GM21526 (cell line): ENCODE measurements at regions not wholly inside any gene's neighbourhood (a gene's known extent, or its start where the extent isn't known, plus 50 kb on each side); places are given as distances from the start of the nearest gene placed in this dataset.
"Not testable (repeated sequence)": the region's sequence is repeated elsewhere in the genome, so short reads cannot be mapped to it uniquely, and the experiment has no call there.

Experiments
- ATAC-seq: cut with Tn5 transposase; IDR thresholded peaks from one replicate; pipeline ENCODE4 v1.9.1; 2021; ENCODE audit warnings: moderate library complexity; ENCODE audit not compliant: unreplicated experiment, low FRiP score

DNA sequence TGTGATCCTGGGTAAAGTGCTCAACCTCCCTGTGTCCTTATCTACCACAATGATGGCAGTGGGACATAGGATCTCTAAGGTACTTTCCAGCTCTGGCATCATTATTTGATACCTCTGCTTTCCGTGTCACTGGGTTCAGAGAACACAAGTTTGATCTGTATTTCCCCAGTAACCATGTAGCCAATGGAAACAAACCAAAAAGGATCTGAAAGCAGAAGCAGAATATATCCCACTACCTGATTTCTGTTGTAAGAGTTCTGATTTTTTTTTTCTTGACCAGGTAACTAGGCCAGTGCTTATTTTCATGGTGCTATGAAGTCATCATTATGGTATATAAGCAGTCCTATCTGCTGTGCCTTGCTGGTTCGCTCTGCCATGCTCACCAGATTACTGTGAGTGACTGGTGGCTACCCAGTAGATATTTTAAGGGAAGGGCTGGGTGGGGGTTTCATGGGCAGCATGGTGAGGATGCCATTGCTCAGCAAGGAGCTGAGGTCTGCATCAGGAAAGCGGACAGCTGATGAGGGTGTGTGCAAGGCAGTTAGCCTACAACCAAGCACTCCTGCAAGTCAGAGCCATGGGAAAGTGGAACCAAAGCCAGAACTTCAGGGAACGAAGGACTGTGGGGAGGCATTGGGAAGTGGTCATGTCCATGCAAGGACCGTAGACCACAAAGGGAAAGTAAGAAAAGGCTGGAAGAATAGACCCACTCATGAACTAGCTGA lies 104.9 kb upstream of the EDEM3 start:
- ATAC-seq, result peak; percentile 40

- ATAC-seq, result no peak
Observed at GRCh38 chr1:184858288-184858687, 103.6 kb upstream of the EDEM3 start.

DNA sequence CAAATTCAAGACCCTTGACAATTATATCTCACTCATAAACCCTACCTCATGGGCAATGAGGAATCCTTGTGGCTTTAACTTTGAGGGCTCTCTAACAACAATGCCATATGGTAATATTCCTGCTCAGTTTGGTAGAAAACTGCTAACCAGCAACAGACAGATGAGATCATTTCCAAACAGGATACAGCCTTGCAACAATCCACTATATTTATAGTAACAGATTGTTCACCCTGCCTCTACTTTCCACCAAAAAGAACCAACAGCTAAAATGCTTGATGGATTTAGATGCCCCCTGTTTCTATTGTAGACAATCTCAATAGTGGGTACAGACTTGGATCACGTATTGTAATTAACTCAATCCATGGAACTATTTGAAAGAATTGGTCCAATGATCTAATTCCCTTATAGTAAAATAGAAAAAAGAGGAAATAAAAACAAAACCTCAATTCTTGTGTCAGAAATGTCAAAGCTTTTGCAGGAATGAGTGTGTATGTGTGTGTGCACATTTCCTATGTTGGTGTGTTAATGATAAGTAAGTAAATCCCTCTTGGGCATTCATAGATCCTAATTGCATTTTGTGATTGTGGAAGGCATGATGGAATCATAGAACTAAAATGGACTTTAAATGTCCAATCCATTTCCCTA lies 100.0 kb upstream of the EDEM3 start:
- no peak for ATAC-seq

- ATAC-seq, result no peak
Observed at GRCh38 chr1:184854036-184854435, 99.4 kb upstream of the EDEM3 start.

- no peak for ATAC-seq
Observed at GRCh38 chr1:184851822-184852746, 97.4 kb upstream of the EDEM3 start.

DNA sequence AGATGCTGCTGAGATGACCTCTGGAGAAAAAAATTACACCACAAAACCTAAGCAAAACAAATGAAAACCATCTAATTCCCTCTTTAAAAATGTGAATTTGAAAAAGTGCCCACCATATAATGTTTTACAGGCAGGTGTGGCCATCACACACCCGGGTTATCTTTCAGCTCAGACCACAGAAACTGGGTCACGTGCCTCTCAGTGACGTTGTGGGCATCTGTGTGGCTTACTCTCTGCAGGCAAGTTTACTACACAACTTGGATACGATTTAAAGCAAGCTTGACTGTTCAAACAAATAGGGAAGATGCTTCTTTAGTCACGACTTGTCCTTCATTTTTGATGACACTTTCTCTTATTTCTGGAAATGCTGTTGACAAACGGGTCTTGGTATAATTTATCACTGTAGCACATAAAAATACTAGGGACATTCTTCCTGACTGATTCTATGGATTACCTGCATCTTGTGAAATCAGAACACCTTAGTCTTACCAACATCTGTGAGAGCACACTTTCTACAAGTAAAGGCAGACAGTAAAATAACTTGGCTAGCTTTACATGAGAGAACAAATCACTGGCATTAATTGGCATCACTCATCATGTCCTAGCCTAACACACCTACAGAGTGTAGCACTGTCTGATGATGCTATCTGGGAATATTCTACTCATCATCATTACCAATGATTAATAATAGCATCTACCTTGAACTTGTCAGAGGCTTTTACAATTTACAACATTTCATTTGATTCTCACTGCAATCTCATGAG lies 89.3 kb upstream of the EDEM3 start:
- ATAC-seq, result peak; percentile 100

DNA sequence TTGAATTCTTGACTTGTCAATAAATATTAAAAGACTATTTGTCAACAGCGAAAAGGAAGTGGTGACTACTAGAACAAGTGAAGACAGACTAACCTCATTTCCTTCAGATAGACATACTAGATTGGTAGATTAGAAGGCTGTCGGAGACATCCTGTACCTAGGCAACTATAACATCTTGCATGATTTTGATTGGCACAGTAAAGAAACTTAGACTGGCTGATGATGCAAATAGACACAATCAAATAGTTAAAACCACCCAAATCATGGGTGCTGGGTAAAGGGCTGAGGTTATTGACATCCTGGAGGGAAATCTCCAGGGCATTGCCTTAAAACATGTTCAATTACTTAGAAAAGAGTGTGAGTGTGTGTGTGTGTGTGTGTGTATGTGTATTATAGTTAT lies 85.9 kb upstream of the EDEM3 start:
- no peak for ATAC-seq

DNA sequence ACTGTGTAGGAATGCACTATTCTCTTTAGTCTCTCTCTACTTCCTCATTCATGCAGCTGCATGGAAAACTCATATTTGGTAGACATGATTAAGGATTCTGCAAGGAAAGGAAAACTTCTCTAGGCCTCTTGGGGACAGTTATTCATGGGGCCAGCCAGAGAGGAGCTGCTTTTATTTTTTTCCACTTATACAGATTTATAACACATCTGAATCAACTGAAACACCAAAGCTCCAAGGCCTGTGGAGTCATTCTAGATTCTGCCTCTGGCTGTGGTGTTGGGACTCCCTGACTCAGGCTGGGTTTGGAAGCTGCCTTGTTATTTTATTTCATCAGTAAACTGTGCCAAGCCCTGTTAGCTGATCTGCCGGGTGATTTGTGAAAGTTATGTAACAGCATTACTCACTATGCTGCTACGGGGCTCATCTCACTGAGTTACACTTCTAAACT lies 83.9 kb upstream of the EDEM3 start:
- no peak for ATAC-seq

GRCh38 chr1:184836934-184837895 lies 82.6 kb upstream of the EDEM3 start:
- no peak for ATAC-seq

DNA sequence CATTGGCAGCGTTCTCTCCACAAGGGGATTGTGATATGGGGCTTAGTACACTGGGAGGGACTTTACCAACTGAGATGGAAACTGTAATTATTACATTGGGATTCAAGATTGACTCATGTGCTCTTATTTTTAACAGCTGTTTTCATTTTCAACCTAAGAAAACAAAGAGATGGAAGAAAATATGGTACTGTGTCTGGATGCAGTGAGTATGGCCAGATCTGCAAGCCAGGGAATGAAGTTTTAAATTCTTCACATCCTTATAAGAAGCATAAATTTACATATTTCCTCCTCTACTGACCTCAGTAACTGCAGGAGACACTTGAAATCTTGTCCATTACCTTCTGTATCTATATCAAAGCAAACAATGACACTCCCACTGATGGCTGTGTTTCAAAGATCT lies 81.5 kb upstream of the EDEM3 start:
- no peak for ATAC-seq

- not testable (repeated sequence) for ATAC-seq
Observed at GRCh38 chr1:184833994-184834393, 79.3 kb upstream of the EDEM3 start.

- ATAC-seq, result no peak
Observed at GRCh38 chr1:184832517-184832916, 77.9 kb upstream of the EDEM3 start.

DNA sequence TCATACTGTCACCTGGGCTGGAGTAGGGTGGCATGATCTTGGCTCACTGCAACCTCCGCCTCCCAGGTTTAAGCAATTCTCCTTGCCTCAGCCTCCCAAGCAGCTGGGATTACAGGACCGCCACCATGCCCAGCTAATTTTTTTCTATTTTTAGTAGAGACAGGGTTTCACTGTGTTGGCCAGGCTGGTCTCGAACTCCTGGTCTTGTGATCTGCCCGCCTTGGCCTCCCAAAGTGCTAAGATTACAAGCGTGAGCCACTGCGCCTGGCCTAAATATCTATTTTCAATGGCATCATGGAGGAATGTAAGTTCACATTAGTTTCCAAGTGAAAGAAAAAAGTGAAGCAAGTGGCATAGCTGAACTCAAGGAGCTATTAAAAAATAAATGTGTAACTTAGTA lies 74.8 kb upstream of the EDEM3 start:
- not testable (repeated sequence) for ATAC-seq

- no peak for ATAC-seq
Observed at GRCh38 chr1:184828369-184828717, 73.7 kb upstream of the EDEM3 start.

- ATAC-seq, result no peak
Observed at GRCh38 chr1:184827600-184828368, 73.1 kb upstream of the EDEM3 start.

DNA sequence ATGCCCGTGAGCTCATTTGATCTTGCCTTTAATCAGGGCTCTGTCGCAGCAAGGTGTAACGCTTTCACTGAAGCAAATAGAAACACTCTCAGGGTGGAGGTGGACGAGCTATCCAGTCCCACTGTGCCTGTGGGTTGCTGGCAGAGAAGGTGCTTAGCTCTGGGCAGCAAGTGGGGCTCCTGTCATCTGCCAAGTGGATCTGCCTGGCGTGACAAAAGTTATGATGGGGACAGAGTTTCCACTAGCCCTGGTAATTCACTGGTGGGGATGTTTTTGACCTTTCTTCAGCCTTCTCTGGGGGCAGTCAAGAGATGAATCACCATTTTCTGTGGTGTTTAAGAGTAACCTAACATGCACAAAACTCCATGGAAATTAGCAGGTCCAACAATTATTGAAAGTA lies 71.3 kb upstream of the EDEM3 start:
- no peak for ATAC-seq

GRCh38 chr1:184825571-184825970 lies 70.9 kb upstream of the EDEM3 start:
- ATAC-seq, result no peak

GRCh38 chr1:184824691-184825323 lies 70.1 kb upstream of the EDEM3 start:
- ATAC-seq, result no peak
